Glutamatergic neuron (in vitro differentiated cells): ENCODE measurements at regions not wholly inside any gene's neighbourhood (a gene's known extent, or its start where the extent isn't known, plus 50 kb on each side); places are given as distances from the start of the nearest gene placed in this dataset.

Experiments
- DNase-seq: peaks from one replicate; pipeline ENCODE4 v3.0.0; 2022
- H3K27ac Mint-ChIP-seq: one replicate; pipeline ENCODE4 v1.8.0; 2020; ENCODE audit warnings: mild to moderate bottlenecking, mixed read lengths, inconsistent platforms; ENCODE audit not compliant: unreplicated experiment
- H3K27me3 Mint-ChIP-seq: one replicate; pipeline ENCODE4 v1.8.0; 2020; ENCODE audit warnings: mild to moderate bottlenecking, moderate library complexity, mixed read lengths, inconsistent platforms; ENCODE audit not compliant: unreplicated experiment
- H3K36me3 Mint-ChIP-seq: one replicate; pipeline ENCODE4 v1.8.0; 2020; ENCODE audit warnings: mild to moderate bottlenecking, mixed read lengths, inconsistent platforms; ENCODE audit not compliant: unreplicated experiment
- H3K4me1 Mint-ChIP-seq: one replicate; pipeline ENCODE4 v1.8.0; 2020; ENCODE audit warnings: mild to moderate bottlenecking, low read depth, mixed read lengths, inconsistent platforms; ENCODE audit not compliant: unreplicated experiment
- H3K4me3 Mint-ChIP-seq: one replicate; pipeline ENCODE4 v1.8.0; 2020; ENCODE audit warnings: mild to moderate bottlenecking, mixed read lengths, inconsistent platforms; ENCODE audit not compliant: unreplicated experiment
- H3K9me3 Mint-ChIP-seq: one replicate; pipeline ENCODE4 v1.8.0; 2020; ENCODE audit warnings: mild to moderate bottlenecking, moderate library complexity, mixed read lengths, inconsistent platforms; ENCODE audit not compliant: unreplicated experiment
- CTCF ChIP-seq: fragments of 200-600 bp; sonication (generic); IDR thresholded peaks from one replicate; pipeline ENCODE4 v1.5.0; 2021; ENCODE audit not compliant: partially characterized antibody, unreplicated experiment

- DNase-seq, result no peak
- no peak overlapping the region for H3K4me3 Mint-ChIP-seq
- no peaks in the 10 kb centered on the region for H3K4me1 Mint-ChIP-seq
- H3K27ac Mint-ChIP-seq, result no peak overlapping the region
- TF ChIP-seq CTCF, result no peak
- H3K9me3 Mint-ChIP-seq, result peaks cover 4% of the 10 kb centered on the region
- peaks cover 3% of the 10 kb centered on the region for H3K36me3 Mint-ChIP-seq
- peaks cover 3% of the 10 kb centered on the region for H3K27me3 Mint-ChIP-seq
These were observed 142.0 kb downstream of the PTPN20 start for GRCh38 chr10:47053081-47053798.

- Mint-ChIP-seq H3K9me3 (peaks cover 8% of the 10 kb centered on the region), H3K27me3 (peaks cover 7% of the 10 kb centered on the region), H3K4me1 (no peaks in the 10 kb centered on the region), H3K4me3 (no peak overlapping the region), H3K36me3 (peaks cover 14% of the 10 kb centered on the region), H3K27ac (no peak overlapping the region)
- no peak for DNase-seq
- no peak for TF ChIP-seq CTCF
These were observed 143.7 kb downstream of the PTPN20 start for GRCh38 chr10:47054974-47055373.

GRCh38 chr10:47055386-47056246, 144.4 kb downstream of the PTPN20 start:
- Mint-ChIP-seq H3K36me3 (peaks cover 14% of the 10 kb centered on the region), H3K27me3 (peaks cover 9% of the 10 kb centered on the region), H3K4me1 (no peaks in the 10 kb centered on the region), H3K9me3 (peaks cover 11% of the 10 kb centered on the region), H3K27ac (no peak overlapping the region), H3K4me3 (no peak overlapping the region)
- DNase-seq, result no peak
- no peak for TF ChIP-seq CTCF

GRCh38 chr10:47056247-47056510, 145.0 kb downstream of the PTPN20 start:
- no peak for TF ChIP-seq CTCF
- no peak for DNase-seq
- H3K4me3 Mint-ChIP-seq, result no peak overlapping the region
- peaks cover 14% of the 10 kb centered on the region for H3K36me3 Mint-ChIP-seq
- H3K4me1 Mint-ChIP-seq, result no peaks in the 10 kb centered on the region
- H3K27me3 Mint-ChIP-seq, result peaks cover 10% of the 10 kb centered on the region
- peaks cover 11% of the 10 kb centered on the region for H3K9me3 Mint-ChIP-seq
- no peak overlapping the region for H3K27ac Mint-ChIP-seq

- Mint-ChIP-seq H3K4me1 (no peaks in the 10 kb centered on the region), H3K36me3 (peaks cover 14% of the 10 kb centered on the region), H3K9me3 (peaks cover 11% of the 10 kb centered on the region), H3K27me3 (peaks cover 10% of the 10 kb centered on the region), H3K27ac (no peak overlapping the region), H3K4me3 (no peak overlapping the region)
- no peak for DNase-seq
- TF ChIP-seq CTCF, result no peak
These were observed 146.2 kb downstream of the PTPN20 start for GRCh38 chr10:47057471-47057870.
